Panc1 (cell line): ENCODE measurements at regions not wholly inside any gene's neighbourhood (a gene's known extent, or its start where the extent isn't known, plus 50 kb on each side); places are given as distances from the start of the nearest gene placed in this dataset.

Experiments used
- ATAC-seq: fragments of 200-7000 bp; cut with Tn5 transposase; 2 replicates; pipeline ENCODE4 v1.9.1; 2020; ENCODE audit warnings: mild to moderate bottlenecking, moderate library complexity
- BruUV-seq: library from RNA; stranded (reverse); fragments of 400-500 nt; replicated peaks from 2 replicates; lab custom pipeline; 2021; lab: Mats Ljungman, UMichigan
- CTCF ChIA-PET: fragments of 300-600 bp; sonication (Branson Sonifier 250); formaldehyde crosslinking; loops from one replicate; lab custom pipeline; 2022; ENCODE audit warnings: antibody characterized with exemption; lab: Charles Lee
- POLR2A ChIA-PET: fragments of 300-600 bp; sonication (Branson Sonifier 250); formaldehyde crosslinking; loops from one replicate; lab custom pipeline; 2022; ENCODE audit warnings: antibody characterized with exemption; lab: Charles Lee
- DNase-seq: peaks from one replicate; pipeline ENCODE4 v3.0.0-alpha.2; 2010; ENCODE audit warnings: low read depth, low spot score
- H3K27ac ChIP-seq: 2 replicates; pipeline ENCODE4 v1.5.1; 2011; ENCODE audit warnings: mild to moderate bottlenecking, low read length, inconsistent platforms
- H3K27me3 ChIP-seq: fragments of 200-500 bp; sonication (Bioruptor generic); 2 replicates; pipeline ENCODE4 v1.6.0; 2014; ENCODE audit warnings: low read length, inconsistent platforms; ENCODE audit not compliant: control insufficient read depth, insufficient read depth
- H3K36me3 ChIP-seq: fragments of 200-500 bp; sonication (Bioruptor generic); 2 replicates; pipeline ENCODE4 v1.5.1; 2014; ENCODE audit warnings: inconsistent platforms, mild to moderate bottlenecking, low read length, moderate library complexity; ENCODE audit not compliant: control insufficient read depth, insufficient read depth
- H3K4me1 ChIP-seq: 2 replicates; pipeline ENCODE4 v1.5.1; 2011; ENCODE audit warnings: inconsistent platforms, mild to moderate bottlenecking, low read length, moderate library complexity; ENCODE audit not compliant: control insufficient read depth, insufficient read depth
- H3K4me3 ChIP-seq, 2 experiments: 2 replicates each; pipeline ENCODE4 v1.5.1; 2011 to 2012; ENCODE audit warnings: low read depth in 2 of 2, low read length in 2 of 2, mild to moderate bottlenecking in 2 of 2, inconsistent platforms in 1 of 2, moderate library complexity in 1 of 2
- H3K9me3 ChIP-seq: fragments of 200-500 bp; sonication (Bioruptor generic); 2 replicates; pipeline ENCODE4 v1.5.1; 2014; ENCODE audit warnings: low read depth, mild to moderate bottlenecking, inconsistent platforms, low read length, moderate library complexity; ENCODE audit not compliant: control insufficient read depth, insufficient read depth
- POLR2AphosphoS5 ChIP-seq: IDR thresholded peaks from 2 replicates; pipeline ENCODE4 v1.6.1; 2012; ENCODE audit warnings: mild to moderate bottlenecking, low read depth, low read length, moderate library complexity
- SIN3A ChIP-seq: IDR thresholded peaks from 2 replicates; pipeline ENCODE4 v1.6.1; 2012; ENCODE audit warnings: low read depth, mild to moderate bottlenecking, low read length, moderate library complexity, borderline replicate concordance; ENCODE audit not compliant: insufficient read depth
- TCF7L2 ChIP-seq: IDR thresholded peaks from 2 replicates; pipeline ENCODE4 v1.6.1; 2011; ENCODE audit warnings: mild to moderate bottlenecking, low read depth, low read length, inconsistent platforms
- in situ Hi-C: cut with HindIII; loops from 2 replicates; pipeline ENCODE4 v1.10.0; 2016; ENCODE audit warnings: low sequenced_read_pairs, low pct_unique_long_range_greater_than_20kb
- intact Hi-C: fragments of 100-400 bp; cut with micrococcal nuclease; formaldehyde crosslinking; loops from one replicate; pipeline ENCODE4 v1.10.0; 2022; ENCODE audit not compliant: unreplicated experiment
- TF ChIP-seq, protein P1 (sequence below), 2 experiments: IDR thresholded peaks; 2 replicates each; pipeline ENCODE4 v1.6.1; 2011 to 2012; ENCODE audit warnings: low read depth in 2 of 2, control low read depth in 1 of 2, low read length in 1 of 2, mild to moderate bottlenecking in 1 of 2, moderate library complexity in 1 of 2; ENCODE audit not compliant: insufficient read depth in 1 of 2

DNA sequence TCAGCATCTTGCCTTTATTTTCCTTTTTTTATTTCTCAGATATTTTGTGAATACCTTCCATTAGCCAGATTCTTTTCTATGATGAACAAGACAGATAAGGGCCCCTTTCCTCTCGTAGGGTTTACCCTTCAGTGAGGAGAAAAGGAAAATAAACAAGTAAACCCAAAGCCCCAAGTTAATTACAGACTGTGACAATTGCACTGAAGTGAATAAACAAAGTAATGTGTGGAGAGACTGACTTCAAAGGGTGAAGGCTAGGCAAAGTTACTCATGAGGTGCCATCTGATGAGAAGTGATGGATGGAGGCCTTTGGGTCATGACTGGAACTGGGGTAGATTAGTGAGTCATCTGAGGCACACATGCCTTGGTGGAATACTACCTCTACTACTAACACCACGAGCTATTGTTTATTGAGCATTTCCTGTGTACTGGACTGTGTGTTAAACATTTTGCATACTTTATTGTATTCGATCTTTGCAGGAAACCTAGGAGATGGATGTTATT, 143.4 kb upstream of the PRICKLE1 start:
- DNase-seq (no peak), ATAC-seq (no peak)
- POLR2A ChIA-PET = no interaction called here
- H3K36me3 ChIP-seq = no peaks in the 10 kb centered on the region
- intact Hi-C loops = no loop called here
- CTCF ChIA-PET = no interaction called here
- BruUV-seq = no TSS peak
- no peak overlapping the region for H3K4me3 ChIP-seq
- H3K27me3 ChIP-seq = no peaks in the 10 kb centered on the region
- in situ Hi-C loops = no loop called here
- no peaks in the 10 kb centered on the region for H3K4me1 ChIP-seq
- TF ChIP-seq, protein P1, sequence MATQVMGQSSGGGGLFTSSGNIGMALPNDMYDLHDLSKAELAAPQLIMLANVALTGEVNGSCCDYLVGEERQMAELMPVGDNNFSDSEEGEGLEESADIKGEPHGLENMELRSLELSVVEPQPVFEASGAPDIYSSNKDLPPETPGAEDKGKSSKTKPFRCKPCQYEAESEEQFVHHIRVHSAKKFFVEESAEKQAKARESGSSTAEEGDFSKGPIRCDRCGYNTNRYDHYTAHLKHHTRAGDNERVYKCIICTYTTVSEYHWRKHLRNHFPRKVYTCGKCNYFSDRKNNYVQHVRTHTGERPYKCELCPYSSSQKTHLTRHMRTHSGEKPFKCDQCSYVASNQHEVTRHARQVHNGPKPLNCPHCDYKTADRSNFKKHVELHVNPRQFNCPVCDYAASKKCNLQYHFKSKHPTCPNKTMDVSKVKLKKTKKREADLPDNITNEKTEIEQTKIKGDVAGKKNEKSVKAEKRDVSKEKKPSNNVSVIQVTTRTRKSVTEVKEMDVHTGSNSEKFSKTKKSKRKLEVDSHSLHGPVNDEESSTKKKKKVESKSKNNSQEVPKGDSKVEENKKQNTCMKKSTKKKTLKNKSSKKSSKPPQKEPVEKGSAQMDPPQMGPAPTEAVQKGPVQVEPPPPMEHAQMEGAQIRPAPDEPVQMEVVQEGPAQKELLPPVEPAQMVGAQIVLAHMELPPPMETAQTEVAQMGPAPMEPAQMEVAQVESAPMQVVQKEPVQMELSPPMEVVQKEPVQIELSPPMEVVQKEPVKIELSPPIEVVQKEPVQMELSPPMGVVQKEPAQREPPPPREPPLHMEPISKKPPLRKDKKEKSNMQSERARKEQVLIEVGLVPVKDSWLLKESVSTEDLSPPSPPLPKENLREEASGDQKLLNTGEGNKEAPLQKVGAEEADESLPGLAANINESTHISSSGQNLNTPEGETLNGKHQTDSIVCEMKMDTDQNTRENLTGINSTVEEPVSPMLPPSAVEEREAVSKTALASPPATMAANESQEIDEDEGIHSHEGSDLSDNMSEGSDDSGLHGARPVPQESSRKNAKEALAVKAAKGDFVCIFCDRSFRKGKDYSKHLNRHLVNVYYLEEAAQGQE (IDR thresholded peaks at IDR 0.05; ENCODE audit: insufficient read depth in 1 of 2, low read depth in 2 of 2, low read length in 1 of 2) = no peak
- TF ChIP-seq POLR2AphosphoS5 = no peak
- no peaks in the 10 kb centered on the region for H3K9me3 ChIP-seq
- H3K27ac ChIP-seq = no peak overlapping the region

DNA sequence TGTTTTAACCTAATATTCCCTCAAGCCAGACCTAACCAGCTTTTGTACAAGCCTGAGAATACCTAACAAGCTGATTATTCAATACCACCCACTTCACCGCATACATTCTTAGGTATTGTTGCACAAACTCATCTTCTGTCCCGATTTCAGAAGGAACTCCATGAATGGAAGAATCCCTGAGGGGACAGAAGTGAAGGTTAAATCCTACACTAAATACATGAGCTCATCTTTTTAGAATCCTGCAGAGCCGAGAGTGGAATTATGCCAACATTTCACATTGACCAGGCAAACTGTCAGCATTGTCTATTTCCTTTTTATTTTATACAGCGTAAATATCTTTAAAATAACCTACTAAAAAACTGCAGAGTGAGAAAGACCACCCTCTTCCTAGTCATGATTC, 140.7 kb upstream of the PRICKLE1 start:
- H3K27ac ChIP-seq = peak overlapping the region; percentile 41; the same call in 1 of the 2 replicates
- POLR2A ChIA-PET = no interaction called here

DNA sequence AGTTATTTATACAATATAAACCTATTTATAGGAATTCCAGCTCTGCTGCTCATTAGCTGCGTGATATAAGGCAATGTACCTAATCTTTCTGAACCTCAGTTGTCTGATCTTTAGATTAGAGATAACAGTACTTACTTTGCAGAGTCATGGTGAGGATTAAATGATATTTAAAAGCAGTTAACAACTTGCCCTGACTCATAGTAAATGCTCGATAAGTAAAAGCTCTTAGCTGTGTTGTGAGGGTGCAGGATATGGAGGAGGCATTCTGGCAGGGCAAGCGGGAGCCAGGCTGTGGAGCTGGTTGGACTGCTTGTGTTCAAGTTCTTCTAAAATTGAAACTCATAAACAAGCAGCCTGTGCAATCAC, 140.0 kb upstream of the PRICKLE1 start:
- Histone ChIP-seq H3K9me3 (no peaks in the 10 kb centered on the region), H3K4me1 (no peaks in the 10 kb centered on the region), H3K27ac (peak overlapping the region; percentile 48; the same call in 1 of the 2 replicates), H3K27me3 (no peaks in the 10 kb centered on the region), H3K36me3 (no peaks in the 10 kb centered on the region), H3K4me3 (no peak overlapping the region)
- TF ChIP-seq, protein P1 (IDR thresholded peaks at IDR 0.05; ENCODE audit: insufficient read depth in 1 of 2, low read depth in 2 of 2, low read length in 1 of 2) = no peak
- TF ChIP-seq POLR2AphosphoS5 (no peak), SIN3A (no peak), TCF7L2 (no peak)
- ATAC-seq = peak; percentile 69
- POLR2A ChIA-PET = no interaction called here
- intact Hi-C loops = no loop called here
- DNase-seq = no peak
- BruUV-seq = no TSS peak
- CTCF ChIA-PET = no interaction called here
- in situ Hi-C loops = no loop called here

More for the DNA sequence above, 140.7 kb upstream of the PRICKLE1 start:
- CTCF ChIA-PET = no interaction called here
- Histone ChIP-seq H3K9me3 (no peaks in the 10 kb centered on the region), H3K4me1 (no peaks in the 10 kb centered on the region), H3K27me3 (no peaks in the 10 kb centered on the region), H3K36me3 (no peaks in the 10 kb centered on the region), H3K4me3 (no peak overlapping the region)
- BruUV-seq = no TSS peak
- DNase-seq = no peak
- in situ Hi-C loops (no loop called here), intact Hi-C loops (no loop called here)
- no peak for ATAC-seq
- TF ChIP-seq POLR2AphosphoS5 = no peak
